Large intestine (tissue), 3 donors: ENCODE measurements at regions not wholly inside any gene's neighbourhood (a gene's known extent, or its start where the extent isn't known, plus 50 kb on each side); places are given as distances from the start of the nearest gene placed in this dataset.

Experiments
- DNase-seq, 2 donors: peaks; one replicate each; pipeline versions ENCODE4 v3.0.0 to v3.0.0-alpha.2; 2013
- H3K27ac ChIP-seq: one replicate; pipeline ENCODE4 v1.5.1; 2013; ENCODE audit warnings: low read length
- H3K27me3 ChIP-seq: 2 replicates; pipeline ENCODE4 v1.6.1; 2013; ENCODE audit warnings: low read length; ENCODE audit not compliant: control insufficient read depth, insufficient read depth
- H3K36me3 ChIP-seq: 2 replicates; pipeline ENCODE4 v1.6.1; 2013; ENCODE audit warnings: low read length; ENCODE audit not compliant: control insufficient read depth, insufficient read depth
- H3K4me1 ChIP-seq: one replicate; pipeline ENCODE4 v1.6.1; 2013; ENCODE audit warnings: low read length; ENCODE audit not compliant: control insufficient read depth, insufficient read depth
- H3K4me3 ChIP-seq: one replicate; pipeline ENCODE4 v1.5.1; 2013; ENCODE audit warnings: low read length
- H3K9me3 ChIP-seq: one replicate; pipeline ENCODE4 v1.6.1; 2013; ENCODE audit warnings: mild to moderate bottlenecking, low read depth, low read length, moderate library complexity; ENCODE audit not compliant: control insufficient read depth
- WGBS: methylation state at CpG from one replicate; pipeline ENCODE4 v1.1.5; 2013; ENCODE audit warnings: low lambda C conversion rate; ENCODE audit not compliant: insufficient coverage; 5-methylcytosine and 5-hydroxymethylcytosine counted together

DNA sequence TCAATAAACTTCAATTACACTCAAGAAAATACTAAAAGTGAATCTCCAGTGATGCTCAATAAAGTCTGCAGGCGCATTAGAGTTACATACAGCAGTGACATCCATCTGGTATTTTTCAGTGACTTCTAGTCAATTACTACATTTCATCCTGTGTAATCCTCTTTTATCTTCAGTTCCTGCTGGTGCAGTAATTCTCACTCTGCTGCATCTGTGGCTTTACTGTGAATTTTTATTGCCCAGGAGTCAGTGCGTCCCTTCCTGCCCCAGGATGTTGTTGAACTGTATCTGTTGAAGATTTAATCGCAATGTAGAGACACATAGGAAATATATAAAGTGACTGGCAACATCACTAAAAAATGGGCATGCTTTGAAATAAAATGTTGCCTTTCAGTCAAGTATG is 196.3 kb upstream of the TMTC4 start:
- 100% methylated on average over 1 of the region's 3 CpGs for WGBS
- H3K27me3 ChIP-seq = no peaks in the 10 kb centered on the region
- no peak for DNase-seq

DNA sequence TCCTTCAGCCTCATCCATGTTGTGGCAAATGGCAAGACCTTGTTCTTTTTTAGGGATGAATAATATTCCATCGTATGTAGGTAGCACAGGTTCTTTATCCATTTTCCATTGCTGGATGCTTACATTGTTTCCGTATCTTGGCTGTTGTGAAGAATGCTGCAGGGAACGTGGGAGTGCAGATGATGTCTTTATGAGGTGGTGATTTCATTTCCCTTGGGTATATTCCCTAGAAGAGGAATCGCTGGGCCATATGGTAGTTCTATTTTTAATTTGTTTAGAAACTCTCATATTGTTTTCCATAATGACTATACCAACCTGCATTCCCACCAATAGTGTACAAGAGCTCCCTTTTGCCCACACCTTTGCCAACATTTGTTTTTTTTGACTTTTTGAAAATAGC is 186.3 kb upstream of the TMTC4 start:
- no peaks in the 10 kb centered on the region for H3K27me3 ChIP-seq
- WGBS = 100% methylated on average over 1 of the region's 4 CpGs

More for the DNA sequence above, 196.3 kb upstream of the TMTC4 start:
- no peak overlapping the region for H3K27ac ChIP-seq
- H3K36me3 ChIP-seq = no peaks in the 10 kb centered on the region
- no peaks in the 10 kb centered on the region for H3K4me1 ChIP-seq
- H3K4me3 ChIP-seq = no peak overlapping the region
- H3K9me3 ChIP-seq = peaks cover 8% of the 10 kb centered on the region

DNA sequence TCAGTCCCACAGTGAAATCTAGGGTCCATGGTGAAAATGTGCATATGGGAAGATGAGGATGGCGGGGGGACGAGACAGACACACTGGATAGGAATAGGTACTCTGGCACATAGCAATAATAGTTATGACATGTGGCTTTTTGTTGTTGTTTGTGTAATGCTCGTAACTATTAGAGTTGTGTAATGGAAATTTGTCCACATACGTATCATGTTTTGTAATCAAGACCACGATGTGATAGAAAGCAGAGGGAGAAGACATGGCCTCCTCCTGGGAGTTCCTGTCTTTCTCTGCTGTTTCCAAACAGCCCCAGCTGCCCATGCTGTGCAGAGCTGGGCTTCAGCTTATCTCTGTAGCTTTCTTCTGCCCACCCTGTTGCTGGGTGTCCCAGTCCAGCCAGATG is 185.3 kb upstream of the TMTC4 start:
- no peak for DNase-seq
- Histone ChIP-seq H3K36me3 (no peaks in the 10 kb centered on the region), H3K27me3 (no peaks in the 10 kb centered on the region), H3K4me3 (no peak overlapping the region), H3K4me1 (no peaks in the 10 kb centered on the region), H3K9me3 (no peaks in the 10 kb centered on the region), H3K27ac (no peak overlapping the region)
- WGBS = 83% methylated on average over 2 of the region's 5 CpGs

More for the DNA sequence above, 186.3 kb upstream of the TMTC4 start:
- Histone ChIP-seq H3K9me3 (no peaks in the 10 kb centered on the region), H3K27ac (no peak overlapping the region), H3K4me1 (no peaks in the 10 kb centered on the region), H3K4me3 (no peak overlapping the region), H3K36me3 (no peaks in the 10 kb centered on the region)
- no peak for DNase-seq

DNA sequence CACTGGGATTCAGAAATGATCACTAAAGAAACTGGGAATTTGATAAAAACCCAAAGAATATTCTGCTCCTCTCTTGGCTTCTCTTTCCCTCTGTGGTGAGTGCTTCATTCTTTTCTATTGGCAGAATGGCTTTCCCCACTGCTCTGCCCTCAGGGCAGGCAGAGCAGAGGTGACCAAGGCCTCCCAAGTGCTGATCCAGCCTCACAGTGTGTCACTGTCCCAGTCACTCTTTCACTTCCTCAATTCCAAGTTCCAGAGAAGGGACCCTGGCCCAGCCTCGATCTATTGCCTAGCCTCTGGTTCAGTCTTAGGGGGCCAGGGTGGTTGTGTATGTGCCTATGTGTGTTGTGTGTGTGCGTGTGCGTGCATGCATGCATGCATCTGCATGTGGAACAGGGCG is 180.6 kb upstream of the TMTC4 start:
- Histone ChIP-seq H3K36me3 (no peaks in the 10 kb centered on the region), H3K4me1 (no peaks in the 10 kb centered on the region), H3K27ac (no peak overlapping the region), H3K27me3 (no peaks in the 10 kb centered on the region), H3K9me3 (no peaks in the 10 kb centered on the region), H3K4me3 (no peak overlapping the region)
- no peak for DNase-seq
- WGBS = no CpG with 5 or more reads among the region's 4 CpGs

DNA sequence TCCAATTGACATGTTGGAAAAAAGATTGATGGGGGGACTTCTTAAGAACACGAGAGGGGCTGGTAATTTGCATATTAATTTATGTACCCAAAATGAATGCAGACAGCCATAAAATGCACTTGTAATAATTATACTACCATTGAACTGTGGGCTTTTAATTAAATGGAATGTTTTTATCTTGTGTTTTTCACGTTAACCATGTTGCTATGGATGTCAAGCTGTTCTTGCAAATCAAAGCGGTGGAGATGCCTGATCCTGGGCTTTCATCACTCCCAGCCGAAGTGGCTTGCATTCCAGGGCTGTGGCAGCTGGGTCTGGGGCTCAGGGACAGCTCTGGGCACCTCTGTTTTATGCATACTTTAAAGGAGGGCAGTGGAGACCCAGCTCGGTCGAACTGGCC is 179.4 kb upstream of the TMTC4 start:
- WGBS = no CpG with 5 or more reads among the region's 6 CpGs
- Histone ChIP-seq H3K4me1 (no peaks in the 10 kb centered on the region), H3K36me3 (no peaks in the 10 kb centered on the region), H3K27ac (no peak overlapping the region), H3K4me3 (no peak overlapping the region), H3K27me3 (no peaks in the 10 kb centered on the region), H3K9me3 (no peaks in the 10 kb centered on the region)
- no peak for DNase-seq

DNA sequence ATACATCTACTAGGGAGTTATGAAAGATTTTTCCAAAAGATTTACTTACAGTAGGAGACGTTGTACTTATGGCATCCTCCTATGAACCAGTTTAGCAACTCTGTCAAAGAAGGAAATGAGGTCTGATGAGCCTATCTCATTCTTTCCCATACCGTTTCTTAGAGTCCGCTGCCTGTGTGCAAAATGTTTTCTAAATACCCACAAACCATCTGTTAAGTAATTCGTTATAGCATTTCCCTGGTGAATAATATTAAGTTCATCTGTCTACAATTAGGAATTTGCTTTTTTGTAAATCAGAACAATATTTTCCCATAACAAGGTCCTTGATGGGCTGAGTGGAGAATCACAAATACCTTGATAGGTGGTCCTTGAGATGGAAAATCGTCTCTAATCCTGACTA is 178.8 kb upstream of the TMTC4 start:
- WGBS = 60% methylated on average over 1 of the region's 5 CpGs
- DNase-seq = no peak
- no peak overlapping the region for H3K4me3 ChIP-seq
- no peaks in the 10 kb centered on the region for H3K9me3 ChIP-seq
- no peaks in the 10 kb centered on the region for H3K27me3 ChIP-seq
- no peaks in the 10 kb centered on the region for H3K4me1 ChIP-seq
- no peak overlapping the region for H3K27ac ChIP-seq
- no peaks in the 10 kb centered on the region for H3K36me3 ChIP-seq

DNA sequence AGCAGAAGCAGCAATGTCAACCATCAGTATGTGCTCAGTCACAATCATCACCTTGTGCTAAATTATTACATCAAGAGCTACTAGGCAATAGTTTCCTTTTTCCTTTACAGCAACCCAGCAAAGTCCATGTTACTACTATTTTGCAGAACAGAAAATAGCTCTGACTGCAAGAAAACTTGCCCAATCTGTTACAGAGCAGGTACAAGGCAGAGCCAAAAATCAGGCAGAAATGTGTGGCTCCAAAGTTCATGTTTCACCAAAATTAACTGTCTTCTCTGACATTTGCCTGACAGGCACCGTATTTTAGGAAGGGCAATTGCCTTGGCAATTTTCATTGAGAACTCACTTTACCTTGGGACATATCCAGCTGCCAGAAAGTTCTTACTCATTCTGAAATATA is 177.6 kb upstream of the TMTC4 start:
- H3K9me3 ChIP-seq = no peaks in the 10 kb centered on the region
- no peak overlapping the region for H3K4me3 ChIP-seq
- H3K27me3 ChIP-seq = no peaks in the 10 kb centered on the region
- no peak for DNase-seq
- H3K4me1 ChIP-seq = no peaks in the 10 kb centered on the region
- H3K27ac ChIP-seq = no peak overlapping the region
- WGBS = no CpG with 5 or more reads among the region's 1 CpG
- H3K36me3 ChIP-seq = no peaks in the 10 kb centered on the region

DNA sequence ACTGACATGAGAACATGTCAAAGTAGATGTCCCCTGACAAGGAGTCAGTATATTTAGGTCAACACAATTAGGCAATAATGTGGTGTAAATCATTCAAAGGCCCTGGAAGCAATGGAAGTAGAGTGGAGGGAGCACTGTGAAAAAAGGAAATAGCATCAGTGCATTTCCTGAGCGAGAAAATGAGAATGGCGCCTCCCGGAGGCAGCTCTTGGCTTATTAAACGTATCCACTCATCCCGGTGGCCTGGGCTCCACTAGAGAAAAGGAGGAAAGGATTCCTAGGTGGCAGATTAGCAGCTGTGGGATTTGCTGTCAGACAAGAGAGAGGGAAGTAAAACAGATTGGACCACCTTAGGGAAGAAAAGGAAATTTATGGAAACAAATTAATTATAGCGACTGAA is 173.7 kb upstream of the TMTC4 start:
- 88% methylated on average over 3 of the region's 6 CpGs for WGBS
- Histone ChIP-seq H3K4me3 (no peak overlapping the region), H3K27ac (no peak overlapping the region), H3K9me3 (no peaks in the 10 kb centered on the region), H3K27me3 (no peaks in the 10 kb centered on the region), H3K36me3 (no peaks in the 10 kb centered on the region), H3K4me1 (no peaks in the 10 kb centered on the region)
- no peak for DNase-seq

DNA sequence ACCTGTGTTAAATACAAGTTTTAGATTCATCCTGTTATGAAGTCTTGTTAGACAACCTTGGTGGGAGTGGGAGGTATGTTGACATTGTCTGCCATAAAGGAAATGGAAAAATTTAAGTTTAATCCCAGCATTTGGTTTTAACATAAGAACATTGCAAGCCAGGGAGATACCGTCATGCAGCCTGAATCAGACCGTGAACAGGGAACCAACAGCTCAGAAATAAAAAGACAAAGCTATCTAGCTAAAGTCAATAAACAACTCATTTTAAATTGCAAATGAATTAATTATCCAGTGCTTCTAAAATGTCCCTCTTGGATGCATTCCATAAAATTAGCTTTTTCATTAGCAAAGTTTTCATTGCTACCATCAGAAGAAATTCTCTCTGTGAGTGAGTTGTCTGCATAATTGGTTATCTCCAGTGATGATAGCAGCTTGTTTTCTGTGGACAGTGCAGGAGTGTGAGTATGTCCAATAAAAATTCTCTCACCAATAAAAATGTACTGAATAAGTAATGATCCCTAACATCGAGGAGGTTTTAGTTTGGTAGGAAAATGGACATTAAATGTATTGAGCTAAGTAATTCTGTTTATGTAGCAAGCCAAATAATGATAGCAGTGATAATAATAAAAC is 170.6 kb upstream of the TMTC4 start:
- no peaks in the 10 kb centered on the region for H3K27me3 ChIP-seq
- H3K4me3 ChIP-seq = no peak overlapping the region
- H3K9me3 ChIP-seq = no peaks in the 10 kb centered on the region
- H3K4me1 ChIP-seq = no peaks in the 10 kb centered on the region
- no peak for DNase-seq
- H3K36me3 ChIP-seq = no peaks in the 10 kb centered on the region
- H3K27ac ChIP-seq = no peak overlapping the region
- whole genome bisulfite sequencing = 43% methylated on average over 1 of the region's 3 CpGs

DNA sequence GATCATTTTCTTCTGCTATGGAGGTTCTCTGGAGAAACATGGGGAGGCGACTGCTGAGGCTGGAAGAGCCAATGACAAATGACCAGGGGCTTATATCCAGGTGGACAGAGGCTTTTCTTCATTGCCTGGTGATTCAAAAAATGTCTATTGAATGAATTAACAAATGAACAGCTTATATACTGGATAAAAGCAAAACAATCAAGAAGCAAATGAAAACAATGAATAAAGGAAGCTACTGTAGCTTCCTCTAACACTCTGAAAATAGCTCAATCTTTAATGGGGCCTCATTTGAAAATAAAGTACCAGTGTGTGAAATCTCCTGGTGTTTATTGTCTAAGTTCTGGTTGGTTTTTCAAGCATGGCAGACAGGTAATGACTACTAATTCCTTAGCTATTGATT is 167.5 kb upstream of the TMTC4 start:
- WGBS = no CpG with 5 or more reads among the region's 1 CpG

DNA sequence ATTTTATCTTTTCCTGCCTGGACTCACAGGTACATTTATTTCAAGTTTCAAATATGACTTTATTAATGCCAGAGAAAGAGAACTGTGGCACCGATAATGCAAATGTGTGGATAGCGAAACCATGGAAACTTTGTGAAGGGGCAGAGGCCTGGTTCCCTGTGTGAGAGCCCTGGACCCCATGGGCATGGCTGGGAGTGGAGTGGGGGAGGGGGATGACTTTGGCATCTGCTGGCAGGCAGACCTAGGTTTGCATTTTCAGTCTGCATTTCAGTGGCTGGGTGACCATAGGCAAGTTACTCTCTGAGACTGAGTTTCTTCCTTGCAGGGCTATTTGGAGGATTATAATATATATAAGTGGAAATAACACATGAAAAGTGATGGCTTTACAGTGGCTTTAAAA is 163.8 kb upstream of the TMTC4 start:
- no peak for DNase-seq
- Histone ChIP-seq H3K9me3 (no peaks in the 10 kb centered on the region), H3K4me1 (no peaks in the 10 kb centered on the region), H3K27ac (no peak overlapping the region), H3K36me3 (no peaks in the 10 kb centered on the region), H3K4me3 (no peak overlapping the region), H3K27me3 (no peaks in the 10 kb centered on the region)
- WGBS = no CpG with 5 or more reads among the region's 2 CpGs

More for the DNA sequence above, 167.5 kb upstream of the TMTC4 start:
- Histone ChIP-seq H3K27me3 (no peaks in the 10 kb centered on the region), H3K9me3 (no peaks in the 10 kb centered on the region), H3K27ac (no peak overlapping the region), H3K4me3 (no peak overlapping the region), H3K36me3 (no peaks in the 10 kb centered on the region), H3K4me1 (no peaks in the 10 kb centered on the region)
- DNase-seq = no peak
